HCT116 (cell line): ENCODE measurements at regions not wholly inside any gene's neighbourhood (a gene's known extent, or its start where the extent isn't known, plus 50 kb on each side); places are given as distances from the start of the nearest gene placed in this dataset.

Experiments
- CTCF ChIP-seq, 3 experiments: fragments of 200-600 bp in 1 of 3; sonication (generic) in 1 of 3; IDR thresholded peaks in 2 of 3; conservative IDR thresholded peaks in 1 of 3; 2 replicates each; pipeline ENCODE4 v1.5.1; 2012 to 2017; ENCODE audit warnings: low read depth in 2 of 3, low read length in 2 of 3, antibody characterized with exemption in 1 of 3, borderline replicate concordance in 1 of 3, control low read depth in 1 of 3, mild to moderate bottlenecking in 1 of 3, mixed read lengths in 1 of 3, mixed run types in 1 of 3, moderate library complexity in 1 of 3; ENCODE audit not compliant: insufficient read depth in 1 of 3
- POLR2A ChIP-seq: IDR thresholded peaks from 2 replicates; pipeline ENCODE4 v1.7.0; 2011; ENCODE audit warnings: borderline replicate concordance; ENCODE audit not compliant: insufficient read depth, insufficient read length; ENCODE audit errors: extremely low read depth
- TF ChIP-seq, protein P1 (sequence below): IDR thresholded peaks from 2 replicates; pipeline ENCODE4 v1.6.1; 2012; ENCODE audit warnings: low read depth
- TF ChIP-seq, protein P2 (sequence below): IDR thresholded peaks from 2 replicates; pipeline ENCODE4 v1.6.1; 2012

GRCh38 chr18:54032412-54032811 lies 192.1 kb downstream of the MBD2 start:
- TF ChIP-seq, protein P1, sequence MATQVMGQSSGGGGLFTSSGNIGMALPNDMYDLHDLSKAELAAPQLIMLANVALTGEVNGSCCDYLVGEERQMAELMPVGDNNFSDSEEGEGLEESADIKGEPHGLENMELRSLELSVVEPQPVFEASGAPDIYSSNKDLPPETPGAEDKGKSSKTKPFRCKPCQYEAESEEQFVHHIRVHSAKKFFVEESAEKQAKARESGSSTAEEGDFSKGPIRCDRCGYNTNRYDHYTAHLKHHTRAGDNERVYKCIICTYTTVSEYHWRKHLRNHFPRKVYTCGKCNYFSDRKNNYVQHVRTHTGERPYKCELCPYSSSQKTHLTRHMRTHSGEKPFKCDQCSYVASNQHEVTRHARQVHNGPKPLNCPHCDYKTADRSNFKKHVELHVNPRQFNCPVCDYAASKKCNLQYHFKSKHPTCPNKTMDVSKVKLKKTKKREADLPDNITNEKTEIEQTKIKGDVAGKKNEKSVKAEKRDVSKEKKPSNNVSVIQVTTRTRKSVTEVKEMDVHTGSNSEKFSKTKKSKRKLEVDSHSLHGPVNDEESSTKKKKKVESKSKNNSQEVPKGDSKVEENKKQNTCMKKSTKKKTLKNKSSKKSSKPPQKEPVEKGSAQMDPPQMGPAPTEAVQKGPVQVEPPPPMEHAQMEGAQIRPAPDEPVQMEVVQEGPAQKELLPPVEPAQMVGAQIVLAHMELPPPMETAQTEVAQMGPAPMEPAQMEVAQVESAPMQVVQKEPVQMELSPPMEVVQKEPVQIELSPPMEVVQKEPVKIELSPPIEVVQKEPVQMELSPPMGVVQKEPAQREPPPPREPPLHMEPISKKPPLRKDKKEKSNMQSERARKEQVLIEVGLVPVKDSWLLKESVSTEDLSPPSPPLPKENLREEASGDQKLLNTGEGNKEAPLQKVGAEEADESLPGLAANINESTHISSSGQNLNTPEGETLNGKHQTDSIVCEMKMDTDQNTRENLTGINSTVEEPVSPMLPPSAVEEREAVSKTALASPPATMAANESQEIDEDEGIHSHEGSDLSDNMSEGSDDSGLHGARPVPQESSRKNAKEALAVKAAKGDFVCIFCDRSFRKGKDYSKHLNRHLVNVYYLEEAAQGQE: no peak
- TF ChIP-seq CTCF (IDR thresholded peaks at IDR 0.05 in 2 of 3, conservative IDR thresholded peaks at IDR 0.05 in 1 of 3; ENCODE audit: borderline replicate concordance in 1 of 3, insufficient read depth in 1 of 3, low read depth in 2 of 3, low read length in 2 of 3): no peak
- TF ChIP-seq POLR2A: no peak
- TF ChIP-seq, protein P2, sequence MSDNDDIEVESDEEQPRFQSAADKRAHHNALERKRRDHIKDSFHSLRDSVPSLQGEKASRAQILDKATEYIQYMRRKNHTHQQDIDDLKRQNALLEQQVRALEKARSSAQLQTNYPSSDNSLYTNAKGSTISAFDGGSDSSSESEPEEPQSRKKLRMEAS: no peak
